Left colon (tissue), 2 donors: ENCODE measurements at regions not wholly inside any gene's neighbourhood (a gene's known extent, or its start where the extent isn't known, plus 50 kb on each side); places are given as distances from the start of the nearest gene placed in this dataset.
A peak's percentile ranks its signal among the peaks of the same experiment; 100 is the strongest.

Source experiments
- ATAC-seq: fragments of 200-7000 bp; cut with Tn5 transposase; one replicate; pipeline ENCODE4 v1.9.1; 2020; ENCODE audit warnings: mild to moderate bottlenecking, moderate library complexity
- DNase-seq, 2 donors: peaks; one replicate each; pipeline ENCODE4 v3.0.0-alpha.2; 2020
- intact Hi-C, 2 donors: fragments of 100-400 bp; cut with DNase I in 1 of 2; cut with micrococcal nuclease in 1 of 2; formaldehyde crosslinking; loops; one replicate each; pipeline versions ENCODE4 v1.11.2 to v1.14.0; 2022; cut with DNase I, micrococcal nuclease
- donor health status: DM: no; HTN: no; CAD: no.
- donor health status: DM: yes; HTN: yes; CAD: no.

- no peak for ATAC-seq
Observed at GRCh38 chr11:15509082-15509481, 394.4 kb downstream of the INSC start.

GRCh38 chr11:15519124-15519791, 404.5 kb downstream of the INSC start:
- peak; percentile 37 for ATAC-seq

More at GRCh38 chr11:15509082-15509481, 394.4 kb downstream of the INSC start:
- intact Hi-C loops = no loop called here
- DNase-seq = no peak

GRCh38 chr11:15519911-15520310, 405.2 kb downstream of the INSC start:
- ATAC-seq = no peak
- DNase-seq = no peak
- intact Hi-C loops = no loop called here

More at GRCh38 chr11:15519124-15519791, 404.5 kb downstream of the INSC start:
- DNase-seq = no peak
- intact Hi-C loops = no loop called here

GRCh38 chr11:15523543-15523942, 408.8 kb downstream of the INSC start:
- DNase-seq = no peak
- intact Hi-C loops = no loop called here
- ATAC-seq = peak; percentile 45

DNA sequence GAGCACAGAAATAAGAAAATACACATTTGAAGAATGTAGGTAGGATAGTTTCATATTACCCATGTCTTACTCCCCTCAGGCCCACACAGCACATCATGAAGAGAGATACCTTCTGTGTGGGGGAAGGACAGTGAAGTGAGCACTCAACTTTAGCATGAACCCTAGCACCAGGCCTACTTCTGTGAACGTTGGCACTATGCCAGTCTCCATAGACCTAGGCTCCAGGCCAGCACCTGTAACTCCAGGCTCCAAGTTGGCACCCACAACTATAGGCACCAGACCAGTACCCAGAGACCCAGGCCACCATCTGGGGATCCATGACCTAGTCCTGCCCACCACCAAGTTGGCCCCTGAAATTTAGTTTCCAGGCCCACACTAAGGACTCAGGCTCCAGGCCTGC, 410.9 kb downstream of the INSC start:
- intact Hi-C loops = no loop called here
- ATAC-seq (no peak), DNase-seq (no peak)

- no peak for ATAC-seq
- no peak for DNase-seq
- intact Hi-C loops = no loop called here
Observed at GRCh38 chr11:15526032-15526431, 411.3 kb downstream of the INSC start.

GRCh38 chr11:15526859-15527450, 412.2 kb downstream of the INSC start:
- no peak for DNase-seq
- ATAC-seq = no peak
- intact Hi-C loops = no loop called here

DNA sequence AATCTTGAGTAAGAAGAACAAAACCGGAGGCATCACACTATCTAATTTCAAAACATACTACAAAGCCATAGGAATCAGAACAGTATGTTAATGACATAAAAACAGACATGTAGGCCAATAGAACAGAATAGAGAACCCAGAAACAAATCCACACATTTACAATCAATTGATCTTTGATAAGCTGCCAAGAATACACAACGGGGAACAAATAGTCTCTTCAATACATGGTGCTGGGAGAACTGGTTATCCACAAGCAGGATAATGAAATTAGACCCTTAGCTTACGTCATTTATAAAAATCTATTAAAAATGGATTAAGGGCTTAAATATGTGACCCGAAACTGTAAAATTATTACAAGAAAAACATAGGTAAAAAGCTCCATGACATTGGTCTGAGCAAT, 417.7 kb downstream of the INSC start:
- intact Hi-C loops = no loop called here
- no peak for ATAC-seq

DNA sequence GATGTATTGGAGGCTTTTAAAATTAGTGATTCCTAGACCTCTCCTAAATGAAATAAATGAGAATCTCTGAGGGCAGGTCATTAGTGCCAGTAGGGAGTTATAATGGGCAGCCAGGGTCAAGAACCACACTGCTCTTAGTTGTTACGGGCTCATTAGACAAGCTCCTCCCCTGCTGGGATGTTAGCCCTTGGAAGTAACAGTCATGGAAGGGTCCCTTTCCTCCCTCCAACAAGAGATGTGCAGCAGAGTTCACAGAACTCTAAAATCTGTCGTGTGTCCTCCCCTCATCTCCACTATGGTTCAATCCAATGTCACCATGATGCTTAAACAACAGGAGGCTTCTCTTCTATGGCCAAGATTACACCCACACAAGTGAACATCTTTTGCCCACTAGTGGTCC, 419.5 kb downstream of the INSC start:
- DNase-seq (no peak), ATAC-seq (no peak)
- intact Hi-C loops = no loop called here

More for the DNA sequence above, 417.7 kb downstream of the INSC start:
- DNase-seq = no peak

DNA sequence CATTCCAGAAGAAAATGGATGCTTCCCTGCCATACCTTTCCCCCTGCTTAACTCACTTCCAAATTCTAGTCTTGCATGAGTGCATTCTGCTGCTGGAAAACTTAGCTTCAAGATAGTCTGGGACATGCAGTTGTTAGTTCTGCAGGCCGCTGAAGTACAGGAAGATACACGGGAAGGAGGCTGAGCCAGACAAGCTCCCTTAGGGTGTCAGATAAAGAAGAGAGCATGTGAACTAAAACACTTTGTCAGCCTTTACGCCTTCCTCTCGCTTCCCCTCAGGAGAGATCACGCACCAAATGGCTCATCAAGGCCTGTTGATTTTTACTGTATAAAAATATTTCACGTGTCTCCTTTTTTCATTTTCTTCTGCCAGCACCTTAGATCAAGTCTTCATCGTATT, 420.7 kb downstream of the INSC start:
- ATAC-seq (no peak), DNase-seq (no peak)
- intact Hi-C loops = no loop called here

DNA sequence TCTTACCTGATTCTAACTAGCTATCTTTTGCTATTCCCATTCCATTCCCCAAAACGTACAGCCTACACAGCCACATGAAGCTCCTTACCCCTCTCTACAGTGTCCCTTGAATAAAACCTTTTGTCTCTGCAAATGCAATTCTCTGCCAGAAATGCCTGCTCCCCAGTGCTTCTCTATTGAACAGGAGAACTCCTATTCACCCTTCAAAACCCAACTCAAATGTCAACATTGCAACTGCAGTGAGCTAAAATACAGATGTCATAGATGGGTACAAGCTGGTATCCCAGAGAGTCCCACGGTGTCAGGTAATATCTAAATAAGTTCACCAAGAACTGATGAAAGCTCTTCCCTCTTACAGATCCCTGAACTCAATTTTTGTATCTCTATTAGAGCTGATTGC, 421.7 kb downstream of the INSC start:
- DNase-seq (no peak), ATAC-seq (no peak)
- intact Hi-C loops = no loop called here

DNA sequence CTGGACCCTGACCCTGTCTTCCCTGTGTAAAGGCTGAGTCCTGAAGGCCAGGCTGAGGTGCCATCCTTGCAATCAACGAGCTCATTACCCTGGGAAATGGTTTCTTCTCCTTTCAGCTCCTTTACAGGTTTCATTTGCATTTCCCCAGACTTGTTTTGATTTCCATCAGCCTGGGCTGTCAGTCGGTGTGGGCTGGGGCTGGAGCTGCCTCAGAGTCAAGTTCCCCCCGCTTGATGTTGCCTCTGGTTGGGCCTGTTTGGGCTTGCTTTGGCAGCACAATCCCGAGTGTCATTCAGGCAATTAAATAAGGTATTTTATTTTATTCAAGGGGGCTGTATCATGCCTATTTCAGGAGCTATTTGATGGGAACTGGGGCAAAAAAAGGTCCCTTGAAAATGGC, 424.9 kb downstream of the INSC start:
- intact Hi-C loops = no loop called here
- no peak for DNase-seq
- ATAC-seq = no peak

DNA sequence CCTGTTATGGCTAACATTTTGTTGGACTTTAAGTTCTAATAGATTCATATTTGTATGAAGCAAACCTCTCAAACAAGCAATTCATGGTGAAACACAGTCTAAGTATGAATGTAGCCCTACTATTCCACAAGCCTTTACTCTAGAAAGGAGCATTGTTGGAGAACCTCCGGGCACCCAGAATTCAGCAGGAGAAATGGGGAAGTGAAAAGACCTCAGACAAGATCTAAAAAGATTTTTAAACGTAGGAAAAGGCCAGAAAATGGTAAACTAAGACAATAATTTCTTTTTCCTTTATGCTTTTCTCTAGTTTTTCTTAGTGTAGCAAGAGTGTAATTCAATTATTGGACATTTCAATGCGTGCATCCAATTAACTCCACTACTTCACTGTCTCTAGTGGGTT, 426.4 kb downstream of the INSC start:
- DNase-seq (no peak), ATAC-seq (no peak)
- intact Hi-C loops = no loop called here

- no peak for ATAC-seq
- intact Hi-C loops = no loop called here
- DNase-seq = no peak
Observed at GRCh38 chr11:15544353-15544752, 429.6 kb downstream of the INSC start.

DNA sequence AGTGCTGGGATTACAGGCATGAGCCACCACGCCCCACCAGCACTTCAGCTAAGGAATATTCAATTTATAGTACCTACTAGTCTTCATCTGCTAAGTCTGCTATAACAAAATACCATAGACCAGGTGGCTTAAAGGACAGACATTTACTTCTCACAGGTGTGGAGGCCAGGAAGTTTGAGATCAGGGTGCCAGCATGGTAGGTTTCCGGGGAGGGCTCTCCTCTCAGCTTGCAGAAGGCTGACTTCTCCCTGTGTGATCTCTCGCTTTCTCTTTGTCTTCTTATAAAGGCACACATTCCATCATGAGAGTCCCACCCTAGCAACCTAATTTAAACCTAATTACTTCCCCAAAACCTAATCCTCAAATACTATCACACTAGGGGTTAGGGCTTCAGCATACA, 433.0 kb downstream of the INSC start:
- ATAC-seq (no peak), DNase-seq (no peak)
- intact Hi-C loops = no loop called here

DNA sequence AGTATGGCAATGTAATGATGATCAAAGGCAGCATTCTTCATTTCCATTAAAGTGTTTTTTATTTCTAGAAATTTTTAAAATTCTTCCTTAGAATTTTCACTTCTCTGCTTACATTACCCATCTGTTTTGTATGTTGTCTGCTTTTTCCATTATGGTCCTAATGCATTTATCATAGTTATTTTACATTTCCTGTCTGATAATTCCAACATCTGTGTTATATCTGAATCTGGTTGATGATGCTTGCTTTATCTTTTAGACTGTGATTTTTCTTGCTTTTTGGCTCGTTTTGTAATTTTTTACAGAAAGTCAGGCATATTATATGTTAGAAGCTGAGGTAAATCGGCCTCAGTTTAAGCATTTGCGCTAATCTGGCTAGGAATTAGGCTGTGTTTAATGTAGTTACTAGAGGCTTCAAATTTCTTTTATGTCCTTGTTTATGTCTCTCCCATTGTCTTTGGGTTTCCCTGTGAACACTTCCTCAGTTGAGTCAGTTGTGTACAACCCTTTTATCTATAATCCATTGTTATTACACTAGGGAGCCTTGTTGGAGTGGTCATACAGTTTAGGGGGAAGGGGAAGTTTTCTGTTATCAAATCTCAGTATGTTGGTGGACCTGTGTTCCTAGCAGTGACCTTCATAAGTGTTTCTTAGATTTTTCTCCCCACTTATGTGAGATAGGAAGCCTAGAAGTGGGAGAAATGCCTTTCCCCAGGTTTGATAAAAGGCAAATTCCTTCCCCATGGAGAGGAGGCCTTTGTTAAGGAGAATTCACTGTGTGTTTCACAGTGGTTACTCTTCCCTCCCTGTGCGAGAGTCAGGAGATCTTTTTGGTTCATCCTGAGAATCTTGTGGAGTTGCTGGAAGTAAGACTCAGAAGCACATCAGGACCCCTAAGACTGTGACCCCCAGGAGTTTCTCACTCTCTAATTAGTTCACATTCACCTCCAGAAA, 437.5 kb downstream of the INSC start:
- intact Hi-C loops = no loop called here
- no peak for DNase-seq
- ATAC-seq = no peak

- no peak for DNase-seq
- no peak for ATAC-seq
- intact Hi-C loops = no loop called here
Observed at GRCh38 chr11:15555161-15555560, 440.4 kb downstream of the INSC start.

GRCh38 chr11:15557457-15558230, 442.9 kb downstream of the INSC start:
- ATAC-seq (no peak), DNase-seq (no peak)
- intact Hi-C loops = no loop called here

GRCh38 chr11:15558513-15559181, 443.9 kb downstream of the INSC start:
- DNase-seq (no peak), ATAC-seq (no peak)
- intact Hi-C loops = no loop called here
